HG03196 (cell line): ENCODE measurements at regions not wholly inside any gene's neighbourhood (a gene's known extent, or its start where the extent isn't known, plus 50 kb on each side); places are given as distances from the start of the nearest gene placed in this dataset.
"Not testable (repeated sequence)": the region's sequence is repeated elsewhere in the genome, so short reads cannot be mapped to it uniquely, and the experiment has no call there.

Experiments used
- ATAC-seq: cut with Tn5 transposase; IDR thresholded peaks from one replicate; pipeline ENCODE4 v1.9.1; 2021; ENCODE audit not compliant: unreplicated experiment

DNA sequence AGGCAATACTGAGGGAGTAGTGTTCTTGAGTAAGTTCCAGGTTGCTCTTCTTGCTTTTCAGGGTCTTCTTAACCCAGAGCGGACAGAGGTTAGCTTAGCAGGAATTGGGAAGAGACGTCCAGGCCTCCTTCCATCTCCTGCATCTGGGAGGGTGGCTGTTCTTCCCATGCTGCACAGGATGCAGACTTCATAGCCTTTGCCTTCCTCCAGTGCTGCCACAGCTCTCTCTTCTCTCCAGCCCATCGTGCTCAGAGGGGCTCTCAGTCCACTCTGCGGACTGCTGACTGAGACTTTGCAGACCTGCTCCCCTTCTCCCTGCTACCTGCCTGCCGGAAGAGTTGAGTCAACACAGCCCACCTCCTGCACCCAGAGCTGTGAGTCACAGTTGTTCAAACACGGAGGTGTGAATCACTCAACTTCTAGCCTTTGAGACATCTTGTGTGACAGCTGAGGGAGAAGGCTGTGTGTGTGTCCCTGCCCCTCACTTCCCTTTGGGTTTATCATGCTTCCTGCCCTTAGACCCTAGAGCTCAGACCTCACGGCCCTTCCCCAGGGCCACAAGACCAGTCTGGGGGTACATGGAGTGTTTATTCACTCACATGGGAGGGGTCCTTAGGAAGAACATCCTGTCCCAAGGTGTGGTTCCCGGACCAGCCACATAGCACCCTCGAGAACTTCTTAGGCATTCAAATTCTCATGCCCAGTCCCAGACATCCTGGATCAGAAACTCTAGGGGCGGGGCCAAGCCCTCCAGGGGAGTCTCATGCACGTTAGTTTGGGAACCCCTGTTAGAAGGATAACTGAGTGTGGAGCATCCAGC lies 158.3 kb upstream of the CACNA1E start:
- ATAC-seq = no peak

- ATAC-seq = not testable (repeated sequence)
These were observed 157.6 kb upstream of the CACNA1E start for GRCh38 chr1:181325765-181326164.

DNA sequence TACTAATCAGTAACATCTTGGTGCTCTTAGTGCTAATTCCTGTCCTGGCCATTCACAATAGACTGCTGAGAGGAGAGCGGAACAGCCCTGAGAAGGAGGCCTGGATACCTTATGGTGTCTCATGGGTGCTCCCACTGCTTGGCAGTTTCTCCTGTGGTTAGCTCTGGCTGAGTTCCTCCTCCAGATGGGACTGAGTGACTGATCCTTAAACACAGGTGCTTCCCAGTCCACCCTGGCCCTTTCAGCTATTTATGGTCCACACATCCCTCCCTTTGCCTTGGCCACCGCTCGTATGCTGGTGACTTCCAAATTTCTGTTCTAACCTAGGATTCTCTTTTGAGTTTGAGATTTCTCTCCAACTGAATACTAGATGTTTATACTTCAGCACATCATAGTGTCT lies 157.0 kb upstream of the CACNA1E start:
- no peak for ATAC-seq

- ATAC-seq = no peak
These were observed 155.5 kb upstream of the CACNA1E start for GRCh38 chr1:181327796-181328195.

GRCh38 chr1:181334724-181335123 lies 148.6 kb upstream of the CACNA1E start:
- ATAC-seq = no peak

DNA sequence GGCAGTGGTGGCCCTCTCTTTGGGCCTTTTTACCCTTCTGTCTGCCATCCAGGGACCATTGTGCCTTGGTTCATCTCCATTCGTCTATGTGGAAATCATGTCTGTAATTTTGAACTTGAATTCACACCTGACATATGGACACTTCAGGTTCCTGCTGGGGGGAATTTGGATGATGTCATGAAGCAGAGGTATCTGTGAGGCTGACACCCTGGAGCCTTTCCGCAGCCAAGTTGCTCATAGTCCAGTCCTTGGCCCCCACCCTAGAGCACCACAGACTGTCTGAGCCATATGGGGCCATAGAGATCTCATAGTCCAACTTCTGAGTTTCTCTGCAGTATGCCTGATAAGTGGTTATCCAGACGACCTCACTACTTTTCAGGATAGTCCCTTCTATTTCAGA lies 147.7 kb upstream of the CACNA1E start:
- no peak for ATAC-seq

DNA sequence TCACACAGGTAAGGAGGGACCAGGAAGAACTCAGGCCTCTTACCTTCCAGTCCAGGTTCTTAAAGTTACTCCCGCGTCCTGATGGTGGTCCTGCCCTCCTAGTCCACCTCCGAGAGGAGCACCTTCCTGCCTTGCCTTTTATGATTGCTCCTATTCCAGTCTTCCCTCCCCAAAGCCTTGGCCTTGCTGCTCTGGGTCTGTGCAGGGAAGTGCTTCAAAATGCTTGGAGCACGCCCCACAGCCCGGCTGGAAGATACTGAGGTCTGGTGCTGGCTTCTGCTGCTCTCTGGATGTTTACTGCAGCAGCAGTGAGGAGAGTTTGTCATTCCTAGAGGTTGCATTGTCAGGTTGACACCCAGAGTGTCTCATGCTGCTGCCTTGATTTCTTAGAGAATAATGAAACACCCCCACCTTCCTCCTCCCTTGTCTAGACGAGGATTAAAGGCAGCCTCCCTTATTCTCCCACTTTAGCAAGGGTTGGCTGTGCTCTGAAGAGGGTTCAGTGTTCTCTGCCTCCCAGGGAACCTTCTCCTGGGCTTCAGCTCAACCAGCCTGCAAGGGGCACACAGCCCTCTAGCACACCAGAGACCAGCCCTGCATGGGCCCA lies 142.2 kb upstream of the CACNA1E start:
- no peak for ATAC-seq

GRCh38 chr1:181344091-181344490 lies 139.2 kb upstream of the CACNA1E start:
- no peak for ATAC-seq

- ATAC-seq = no peak
These were observed 138.2 kb upstream of the CACNA1E start for GRCh38 chr1:181345146-181345545.

DNA sequence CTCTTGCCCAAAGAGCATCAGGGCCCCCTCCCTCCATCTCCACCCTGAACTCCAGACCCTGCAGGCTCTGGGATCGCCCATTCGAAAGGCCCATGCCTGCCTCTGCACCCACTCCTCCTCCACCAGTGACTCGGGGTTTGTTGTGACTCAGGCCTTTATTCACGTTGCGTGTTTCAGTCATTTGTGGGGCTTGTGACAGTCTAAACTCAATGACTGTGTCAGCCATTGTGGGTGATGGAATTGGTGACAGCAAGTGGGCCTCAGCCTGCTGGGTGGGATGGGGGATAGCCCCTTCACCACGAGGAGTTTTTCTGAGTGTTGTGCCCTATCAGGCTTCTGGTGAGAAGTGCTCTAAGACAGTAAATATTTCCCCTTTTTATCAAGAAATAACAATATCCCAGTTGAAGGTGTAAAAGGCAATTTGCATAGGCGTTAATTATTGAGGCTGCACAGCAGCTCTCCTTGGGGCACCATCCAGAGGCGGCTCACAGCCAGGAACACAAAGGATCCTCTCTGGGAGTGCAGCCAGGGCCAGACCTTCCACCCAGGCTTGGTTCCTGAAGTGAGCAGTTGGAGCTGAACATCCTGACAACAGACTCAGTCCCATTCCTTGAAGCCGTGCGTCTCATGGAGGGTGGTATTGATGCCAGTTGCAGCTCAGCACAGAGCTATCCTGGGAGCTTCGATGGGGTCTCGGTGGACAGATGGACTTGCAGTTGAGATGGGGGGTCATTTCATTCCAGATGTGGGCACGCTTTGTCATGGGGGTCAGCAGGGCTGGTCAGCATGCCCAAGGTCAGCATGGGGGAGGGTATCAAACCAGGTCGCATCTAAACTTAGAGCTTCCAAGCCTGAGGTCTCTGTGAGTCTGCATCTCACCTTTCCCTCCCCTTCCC lies 135.6 kb upstream of the CACNA1E start:
- no peak for ATAC-seq

DNA sequence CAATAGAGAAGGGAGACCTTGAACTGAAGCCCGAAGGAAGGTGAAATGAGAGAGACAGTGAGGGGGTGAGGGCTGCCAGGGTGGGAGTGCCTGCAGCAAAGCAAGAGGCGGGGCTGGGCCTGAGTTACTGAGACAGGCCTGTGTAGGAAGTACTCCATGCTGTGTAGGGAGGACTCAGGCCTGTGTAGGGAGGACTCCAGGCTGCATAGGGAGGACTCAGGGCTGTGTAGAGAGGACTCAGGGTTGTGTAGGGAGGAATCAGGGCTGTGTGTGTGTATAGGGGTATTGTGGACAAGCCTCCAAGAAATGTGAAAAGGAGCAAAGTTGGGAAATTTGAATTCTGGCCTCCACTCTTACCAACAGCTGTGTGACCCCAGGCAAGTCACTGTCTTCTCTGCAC lies 133.8 kb upstream of the CACNA1E start:
- no peak for ATAC-seq

DNA sequence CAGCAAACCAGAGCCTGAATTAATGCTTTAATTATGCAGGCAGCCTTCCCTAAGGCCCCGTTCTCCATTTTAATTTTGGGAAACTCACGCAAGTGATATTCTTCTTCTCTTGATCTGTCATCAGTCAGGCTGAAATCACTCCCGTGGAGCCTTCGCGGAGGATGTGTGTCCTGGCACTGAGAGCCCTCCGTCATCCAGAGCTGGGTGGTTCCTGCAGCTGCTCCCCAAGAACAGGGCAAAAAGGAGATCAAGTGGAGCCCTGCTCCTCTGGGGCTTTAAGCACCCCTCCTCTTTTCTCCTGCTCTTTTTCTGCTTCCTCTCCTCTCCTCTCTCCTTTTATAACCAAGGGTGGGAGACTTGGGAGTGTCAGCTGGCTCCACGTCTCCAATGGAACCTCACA lies 133.2 kb upstream of the CACNA1E start:
- no peak for ATAC-seq

GRCh38 chr1:181351740-181352139 lies 131.6 kb upstream of the CACNA1E start:
- no peak for ATAC-seq

DNA sequence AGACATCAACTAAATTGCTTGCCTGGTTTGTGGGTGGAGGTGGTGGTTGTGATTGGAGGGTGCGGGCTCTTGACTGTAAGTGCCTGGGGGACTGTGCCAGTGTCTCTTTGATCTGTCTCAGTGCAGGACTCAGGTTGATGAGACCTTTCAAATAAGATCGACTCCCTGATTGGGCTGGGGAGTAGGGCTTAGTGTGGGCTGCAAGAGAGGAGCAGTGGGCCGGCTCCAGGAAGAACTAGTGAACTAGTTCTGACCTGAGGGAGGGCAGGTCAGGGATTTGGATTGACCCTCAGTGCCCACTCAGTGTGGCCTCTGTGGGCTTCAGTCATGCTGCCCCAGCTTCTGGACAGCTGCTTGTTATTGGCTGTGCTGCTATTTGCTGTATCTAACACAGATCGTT lies 130.6 kb upstream of the CACNA1E start:
- ATAC-seq = no peak

- ATAC-seq = no peak
These were observed 129.8 kb upstream of the CACNA1E start for GRCh38 chr1:181353526-181353925.

DNA sequence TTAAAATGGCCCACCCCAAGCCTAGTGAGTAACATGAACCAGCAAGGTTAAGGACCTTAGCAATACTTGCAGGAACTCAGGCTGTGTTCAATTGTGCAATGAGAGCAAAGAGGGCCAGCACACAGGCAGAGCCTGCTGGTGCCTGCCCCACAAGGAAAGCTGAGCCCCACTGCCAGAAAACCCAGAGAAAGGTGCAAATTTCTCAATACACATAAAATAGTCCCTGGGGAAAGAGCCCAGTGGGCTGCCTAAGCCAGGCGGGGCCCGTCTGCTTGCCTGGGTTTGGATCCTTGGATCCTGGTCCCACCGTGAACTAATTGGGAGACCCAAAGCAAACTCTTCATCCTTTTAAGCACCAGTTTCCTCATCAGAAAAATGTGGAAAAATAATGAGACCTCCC lies 128.5 kb upstream of the CACNA1E start:
- no peak for ATAC-seq

DNA sequence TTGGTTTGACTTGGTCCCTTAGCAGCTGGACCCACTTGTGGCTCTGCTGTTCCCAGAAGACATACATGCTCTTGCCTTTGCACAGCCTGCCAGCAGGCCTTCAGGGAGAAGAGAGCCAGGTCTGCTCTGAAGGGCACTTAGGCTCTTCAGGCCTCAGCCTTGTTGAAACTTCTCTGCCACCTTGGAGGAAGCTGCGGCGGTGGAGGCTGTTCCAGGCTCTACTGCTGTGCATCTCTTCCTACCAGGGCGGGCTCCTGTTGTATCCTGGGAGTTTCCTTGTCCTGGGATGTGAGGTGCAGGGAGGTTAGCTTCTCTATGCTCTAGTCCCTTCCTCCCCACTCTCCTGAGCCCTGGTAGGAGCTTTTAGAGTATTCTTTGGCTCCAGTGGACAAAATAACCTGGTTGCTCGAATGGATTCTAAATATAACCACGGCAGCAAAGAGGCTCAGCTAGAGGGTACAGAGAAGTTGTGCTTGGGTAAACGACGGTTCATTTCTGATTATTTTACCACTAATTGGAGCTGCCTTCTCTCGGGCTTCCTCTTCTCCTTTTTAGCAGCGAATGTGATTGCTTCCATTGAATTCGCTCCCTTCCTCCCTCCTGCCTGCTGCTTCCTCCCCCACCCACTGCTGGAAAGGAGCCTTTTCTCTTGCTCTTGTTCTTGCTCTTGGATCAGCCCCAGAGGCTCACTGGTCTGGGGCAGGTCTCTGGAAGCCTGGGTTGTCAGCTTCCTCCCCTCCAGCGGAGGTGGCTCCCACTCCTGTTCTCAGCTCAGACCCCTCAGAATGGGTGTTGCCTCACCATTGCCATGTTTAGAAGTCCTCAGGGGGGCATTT lies 126.6 kb upstream of the CACNA1E start:
- no peak for ATAC-seq

GRCh38 chr1:181359012-181359411 lies 124.3 kb upstream of the CACNA1E start:
- ATAC-seq = no peak

- no peak for ATAC-seq
These were observed 118.5 kb upstream of the CACNA1E start for GRCh38 chr1:181364801-181365200.

GRCh38 chr1:181366910-181367309 lies 116.4 kb upstream of the CACNA1E start:
- ATAC-seq = no peak

DNA sequence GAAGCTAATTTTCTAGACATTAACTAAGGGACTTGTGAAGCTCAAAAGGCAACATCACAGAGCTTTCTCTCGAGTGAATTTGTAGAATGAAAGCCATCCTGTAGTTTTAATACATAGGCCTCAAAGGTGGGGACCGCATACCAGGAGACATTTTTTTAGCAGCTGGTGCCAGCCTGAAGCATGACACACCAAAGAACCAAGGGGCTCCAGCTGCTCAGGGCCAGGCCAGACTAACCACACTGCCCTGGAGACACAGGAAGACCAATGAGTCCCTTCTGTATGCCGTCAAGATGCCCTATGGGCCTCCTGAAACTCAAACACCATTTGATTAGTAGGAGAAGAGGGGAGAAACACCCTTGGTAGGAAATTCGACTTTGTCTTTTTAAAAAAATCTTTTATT lies 113.9 kb upstream of the CACNA1E start:
- ATAC-seq = no peak
